Stimulated activated CD4-positive, alpha-beta T cell treated with anti-CD3 and anti-CD28 coated beads, Interleukin-15, amount 100 ng/mL, for 1 hour (primary cell): ENCODE measurements at regions not wholly inside any gene's neighbourhood (a gene's known extent, or its start where the extent isn't known, plus 50 kb on each side); places are given as distances from the start of the nearest gene placed in this dataset.
"Not testable (repeated sequence)": the region's sequence is repeated elsewhere in the genome, so short reads cannot be mapped to it uniquely, and the experiment has no call there.

Experiments
- DNase-seq, 2 donors: peaks; one replicate each; pipeline ENCODE4 v3.0.0-alpha.2; 2020; ENCODE audit warnings: low read depth in 1 of 2, low spot score in 1 of 2

DNA sequence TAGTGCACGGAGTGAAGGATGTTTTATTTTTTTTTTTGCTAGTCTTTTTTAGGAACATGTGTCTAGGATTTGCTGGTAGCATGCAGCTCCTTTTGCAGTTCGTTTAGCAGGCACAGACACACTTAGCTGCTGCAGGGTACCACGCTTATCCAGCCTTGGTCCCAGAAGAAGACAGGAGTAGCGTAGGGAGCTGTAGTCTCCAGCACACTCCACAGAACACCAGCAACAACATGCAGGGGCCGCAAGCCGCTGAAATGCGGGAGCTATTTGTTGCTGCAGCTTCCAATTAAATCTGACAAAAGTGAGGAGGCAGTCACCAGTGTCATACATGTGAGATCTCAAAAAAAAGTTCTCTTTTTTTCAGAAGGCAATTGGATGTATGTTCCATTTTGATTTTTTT, 486.2 kb upstream of the KLF6 start:
- no peak for DNase-seq

DNA sequence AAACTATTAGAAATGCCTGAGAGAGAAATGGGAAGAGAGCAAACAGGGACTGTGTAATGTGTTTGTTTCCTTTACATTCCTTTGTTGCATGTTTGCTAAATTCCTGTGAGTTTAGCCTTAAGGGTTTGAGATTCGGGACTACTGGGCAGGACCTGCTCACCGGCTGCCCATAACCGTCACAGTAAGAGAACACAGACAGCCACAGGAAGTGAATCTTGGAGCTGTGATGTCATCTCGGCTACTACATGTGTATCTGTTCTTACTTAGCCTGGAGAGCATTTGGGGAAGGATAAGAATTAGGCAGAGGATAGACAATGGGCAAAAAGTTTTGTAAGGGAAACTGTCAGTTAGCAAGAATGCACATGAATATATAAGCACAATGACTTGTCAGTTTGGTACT, 485.1 kb upstream of the KLF6 start:
- DNase-seq: no peak

DNA sequence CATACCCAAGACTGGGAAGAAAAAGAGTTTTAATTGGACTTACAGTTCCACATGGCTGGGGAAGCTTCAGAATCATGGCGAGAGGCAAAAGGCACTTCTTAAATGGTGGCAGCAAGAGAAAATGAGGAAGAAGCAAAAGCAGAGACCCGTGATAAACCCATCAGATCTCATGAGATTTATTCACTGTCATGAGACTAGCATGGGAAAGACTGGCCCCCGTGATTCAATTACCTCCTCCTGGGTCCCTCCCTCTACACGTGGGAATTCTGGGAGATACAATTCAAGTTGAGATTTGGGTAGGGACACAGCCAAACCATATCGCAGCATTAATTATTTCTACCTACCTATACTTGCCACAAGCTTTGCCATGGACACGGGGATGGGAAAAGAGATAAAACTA, 483.5 kb upstream of the KLF6 start:
- DNase-seq: not testable (repeated sequence)

DNA sequence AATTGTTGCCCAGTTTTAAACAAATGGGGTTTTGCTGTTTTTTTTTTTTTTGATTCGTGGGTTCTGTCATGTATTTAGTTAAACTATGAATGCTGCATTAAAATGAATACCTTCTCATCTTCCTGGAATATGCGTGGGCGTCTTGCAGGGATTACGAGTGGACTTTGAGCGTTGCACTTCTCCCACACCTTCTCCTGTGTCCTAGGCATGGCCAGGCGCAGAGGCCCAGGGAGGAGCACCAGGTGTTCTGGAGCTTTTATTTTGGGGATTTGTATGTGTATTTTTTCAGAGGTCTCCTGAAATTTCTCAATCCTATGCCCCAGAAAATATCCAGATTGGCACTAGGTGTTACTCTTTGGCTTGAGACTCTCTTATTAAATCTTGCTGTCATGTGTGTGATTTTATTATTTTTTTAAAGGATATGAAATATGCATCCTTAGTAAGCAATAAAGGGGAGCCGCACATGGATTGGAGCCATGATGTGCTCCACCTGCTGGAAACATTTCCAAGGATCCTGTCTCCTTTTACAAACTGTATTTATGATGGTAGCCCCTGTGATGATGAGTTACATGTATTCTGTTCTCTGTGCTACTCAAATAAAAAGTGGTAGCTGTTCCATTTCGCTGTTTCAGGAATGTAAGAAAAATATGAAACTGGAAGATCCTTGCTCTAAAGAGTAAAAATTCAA, 482.2 kb upstream of the KLF6 start:
- no peak for DNase-seq

DNA sequence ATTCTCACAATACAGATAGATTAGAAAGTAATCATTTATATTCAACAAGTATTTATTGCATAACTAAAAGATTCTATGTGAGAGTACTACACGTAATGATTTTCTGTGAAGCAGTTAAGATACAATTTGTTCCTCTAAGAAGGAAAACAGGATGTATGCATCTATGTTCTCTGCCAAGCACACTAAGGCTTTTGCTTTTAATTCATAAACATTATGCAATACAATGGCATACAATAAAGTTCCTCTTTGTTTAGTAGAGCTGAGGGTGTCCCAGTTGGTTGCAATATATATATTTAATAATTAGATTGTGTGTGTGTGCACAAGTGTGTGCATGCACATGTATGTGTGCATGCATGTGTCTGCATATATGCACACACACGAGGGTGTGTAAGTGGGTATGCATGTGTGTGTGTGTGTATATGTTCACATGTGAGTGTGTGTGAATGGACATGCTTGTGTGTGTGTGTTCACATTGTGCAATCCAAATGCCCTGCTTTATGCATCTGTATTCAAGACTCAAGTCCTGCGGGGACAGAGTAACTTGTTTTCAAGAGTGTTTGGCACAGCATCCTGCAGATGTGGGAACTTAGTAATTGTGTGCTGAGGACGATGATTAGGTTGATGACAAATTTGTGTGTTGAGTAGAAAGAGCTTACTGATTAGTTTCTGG, 481.5 kb upstream of the KLF6 start:
- no peak for DNase-seq

DNA sequence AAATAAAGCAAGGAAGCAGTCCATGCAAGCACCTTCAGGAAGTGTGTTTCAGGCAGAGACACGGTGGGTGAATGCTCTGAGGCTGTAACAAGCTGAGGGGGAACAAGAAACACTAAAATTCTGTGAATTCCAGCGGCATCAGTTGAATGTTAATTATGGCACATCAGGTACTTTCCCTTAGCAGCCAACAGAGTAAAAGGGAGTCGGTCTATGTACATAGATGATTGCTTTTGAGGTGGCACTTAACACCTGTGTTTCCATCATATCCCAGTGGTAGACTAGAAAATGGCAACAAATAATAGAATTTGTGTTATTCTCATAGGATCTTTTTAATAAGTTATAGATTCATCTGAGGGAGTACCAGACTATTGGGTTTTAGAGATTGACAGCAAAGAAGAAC, 481.0 kb upstream of the KLF6 start:
- DNase-seq: no peak

DNA sequence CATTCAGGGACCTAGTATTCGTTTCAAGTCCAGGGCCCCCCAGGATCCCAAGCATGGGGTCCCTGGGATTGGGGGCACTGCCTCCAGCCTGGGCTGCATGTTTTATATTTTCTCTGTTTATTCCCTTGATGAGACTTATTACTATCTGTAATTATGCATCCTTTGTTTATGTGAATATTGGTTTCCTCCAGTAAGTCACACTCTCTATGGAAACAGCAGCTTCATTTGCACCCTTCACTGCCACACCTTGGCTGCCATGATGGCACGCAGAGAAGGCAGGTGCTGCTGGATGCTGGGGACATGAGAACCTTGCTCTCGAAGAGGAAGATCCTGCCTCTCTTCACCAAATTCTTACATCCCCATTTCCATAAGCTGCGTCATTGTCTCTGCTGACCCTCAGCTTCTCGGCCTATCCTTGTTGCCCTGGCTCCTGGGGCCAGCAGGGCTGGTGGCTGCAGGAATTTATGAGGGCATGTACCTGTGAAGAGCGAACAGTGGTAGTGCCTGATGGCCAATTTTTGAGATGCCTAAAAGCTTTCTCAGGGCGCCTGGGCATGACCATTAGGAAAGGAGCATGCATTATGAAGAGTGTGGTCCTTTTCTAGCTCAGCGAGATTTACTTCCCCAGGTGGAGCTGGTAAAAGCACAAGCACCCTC, 479.3 kb upstream of the KLF6 start:
- no peak for DNase-seq

DNA sequence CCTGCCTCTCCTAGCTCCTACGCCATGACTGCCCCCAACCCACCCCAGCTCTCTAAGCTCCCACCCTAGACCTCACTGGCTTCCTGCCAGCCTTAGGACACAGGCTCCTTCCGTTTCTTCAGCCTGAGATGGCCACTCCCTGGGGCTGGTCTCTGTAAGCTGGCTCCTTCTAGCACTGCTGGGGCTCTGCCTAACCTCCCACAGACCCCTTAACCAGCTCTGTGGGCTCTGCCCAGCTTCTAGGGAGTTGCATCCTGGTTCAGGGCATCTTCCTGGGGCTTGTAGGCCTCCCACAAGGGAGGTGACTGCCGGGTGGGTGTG, 478.6 kb upstream of the KLF6 start:
- no peak for DNase-seq

DNA sequence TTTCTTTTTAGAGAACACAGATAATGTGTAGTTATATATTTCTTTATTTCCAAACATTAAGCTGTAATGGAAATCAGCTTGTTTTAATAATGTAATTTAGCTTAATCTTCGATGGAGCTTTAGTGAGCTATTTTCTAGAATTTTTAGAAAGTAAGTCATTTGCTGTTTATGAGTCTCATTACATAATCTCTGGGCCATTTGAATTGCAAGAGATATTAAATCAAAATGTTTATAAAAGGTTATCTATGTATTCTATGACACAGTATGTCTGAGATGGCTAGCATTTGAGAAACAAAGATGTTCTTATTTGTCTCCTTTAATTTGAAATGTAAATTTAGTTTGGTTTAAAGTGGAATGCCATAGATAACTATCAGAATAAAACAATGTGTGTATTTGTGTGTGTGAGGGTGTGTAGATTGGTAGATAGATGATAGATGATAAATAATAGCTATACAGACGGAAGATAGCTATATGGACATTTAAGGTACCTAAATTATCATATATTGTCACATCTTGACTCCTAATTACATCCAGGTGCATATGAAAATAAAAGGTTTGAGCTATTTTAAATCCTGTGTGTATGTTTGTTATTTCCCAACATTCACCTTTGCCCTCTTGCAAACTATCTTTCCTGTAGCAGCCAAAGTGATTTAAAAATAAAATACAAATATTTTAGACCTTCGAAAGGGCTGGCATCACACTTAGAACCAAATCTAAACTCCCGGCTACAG, 478.0 kb upstream of the KLF6 start:
- DNase-seq: no peak

DNA sequence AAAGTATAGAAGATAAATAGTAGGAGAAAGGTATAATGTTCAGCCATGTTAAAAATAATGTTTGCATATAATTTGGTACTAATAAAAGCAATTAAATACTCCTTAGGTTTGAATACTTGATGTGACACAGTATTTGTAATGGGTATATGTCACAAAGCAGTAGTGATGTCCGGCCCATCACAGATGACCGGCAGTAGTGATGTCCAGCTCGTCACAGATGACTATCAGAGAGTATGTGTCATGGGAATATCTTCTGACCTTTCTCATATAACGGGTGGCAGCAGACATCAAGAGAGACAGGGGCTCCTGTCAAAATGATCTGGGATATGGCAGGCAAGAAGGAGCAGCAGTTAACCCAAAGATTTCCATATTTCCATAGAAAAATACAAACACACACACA, 477.4 kb upstream of the KLF6 start:
- DNase-seq: no peak

DNA sequence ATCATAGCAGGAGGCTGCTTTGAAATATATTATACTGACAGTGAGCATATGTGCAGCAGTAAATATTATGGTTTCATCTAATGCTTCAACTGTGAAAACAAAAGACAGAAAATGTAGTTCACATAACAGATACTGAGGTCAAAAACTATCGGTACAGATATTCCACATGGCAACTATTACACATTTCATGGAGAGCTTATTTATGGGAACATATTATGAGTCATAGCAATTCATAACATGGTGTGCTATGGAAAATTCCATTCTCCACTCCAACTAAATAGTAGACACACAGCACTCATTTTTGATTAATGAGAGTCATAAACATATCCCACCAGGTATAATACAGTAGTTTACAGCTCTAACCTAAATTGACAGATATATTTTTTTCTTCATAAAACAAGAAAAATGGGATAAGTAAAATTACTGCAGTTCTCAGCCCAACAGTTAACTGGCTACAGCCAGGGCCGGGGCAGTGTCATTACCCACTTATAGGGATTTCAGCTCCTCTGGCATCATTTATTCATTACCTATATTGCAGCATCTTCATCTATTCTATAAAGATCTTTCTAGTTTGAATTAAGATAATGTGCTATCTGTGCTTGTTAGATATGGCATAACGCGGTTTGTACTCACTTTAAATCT, 475.6 kb upstream of the KLF6 start:
- no peak for DNase-seq

DNA sequence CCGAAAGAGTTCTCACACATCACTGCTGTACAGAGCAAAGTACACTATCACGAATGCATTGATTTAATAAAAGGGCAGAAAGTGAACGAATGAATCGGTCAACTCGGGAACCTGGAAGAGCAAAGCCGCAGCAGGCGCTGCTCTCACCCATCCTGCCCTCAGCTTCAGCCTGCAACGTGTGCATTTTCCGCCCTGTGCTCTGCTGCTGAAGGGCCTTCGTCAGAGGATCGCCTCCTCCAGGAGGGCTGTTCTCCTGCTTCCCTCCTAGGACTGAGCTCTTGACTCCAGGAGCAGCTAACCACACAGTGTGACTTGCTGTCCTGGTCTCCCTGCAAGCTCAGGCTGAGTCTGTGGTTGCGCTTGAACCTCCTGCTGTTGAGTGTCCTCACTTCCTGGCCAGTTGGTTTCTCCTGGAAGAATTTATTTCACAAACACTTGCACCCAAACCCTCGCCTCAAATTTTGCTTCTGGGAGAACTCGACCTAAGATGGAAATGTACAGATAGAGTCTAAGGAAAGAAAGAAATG, 473.0 kb upstream of the KLF6 start:
- no peak for DNase-seq

DNA sequence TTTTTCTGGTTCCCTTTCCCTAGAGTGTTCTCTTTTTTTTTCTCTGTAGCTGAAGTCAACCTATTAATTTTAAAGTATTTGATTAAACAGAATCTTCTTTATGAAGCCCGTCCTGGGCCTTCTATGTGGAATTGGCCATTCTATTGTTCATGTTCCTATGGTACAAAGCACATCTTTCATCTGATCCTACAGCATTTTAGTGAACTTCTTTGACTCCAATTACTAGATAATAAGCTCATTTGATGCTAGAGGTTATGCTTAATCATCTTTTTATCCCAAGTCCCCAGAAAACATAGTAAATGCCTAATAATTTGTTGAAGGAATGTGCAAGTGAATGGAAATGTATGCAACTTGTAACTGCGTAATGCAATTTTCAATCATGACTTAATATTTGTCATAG, 472.0 kb upstream of the KLF6 start:
- no peak for DNase-seq

DNA sequence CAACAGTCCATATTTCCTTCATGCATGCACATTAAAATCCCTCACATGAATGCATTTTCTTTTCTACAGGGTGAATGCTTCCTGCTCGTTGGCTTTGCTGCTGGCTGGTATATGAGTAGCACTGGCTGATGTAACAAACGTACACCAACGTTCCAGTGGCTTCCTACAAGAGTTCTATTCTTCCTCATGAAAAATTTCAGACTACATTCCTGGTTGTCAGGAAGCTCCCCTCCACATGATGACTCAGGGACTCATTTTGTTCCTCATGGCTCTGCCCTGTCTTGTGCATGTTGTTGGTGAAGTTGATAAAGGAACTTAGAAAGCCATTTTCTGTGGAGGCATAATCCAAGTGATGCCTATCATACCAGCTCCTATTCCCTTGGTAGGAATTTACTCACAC, 470.7 kb upstream of the KLF6 start:
- DNase-seq: no peak

DNA sequence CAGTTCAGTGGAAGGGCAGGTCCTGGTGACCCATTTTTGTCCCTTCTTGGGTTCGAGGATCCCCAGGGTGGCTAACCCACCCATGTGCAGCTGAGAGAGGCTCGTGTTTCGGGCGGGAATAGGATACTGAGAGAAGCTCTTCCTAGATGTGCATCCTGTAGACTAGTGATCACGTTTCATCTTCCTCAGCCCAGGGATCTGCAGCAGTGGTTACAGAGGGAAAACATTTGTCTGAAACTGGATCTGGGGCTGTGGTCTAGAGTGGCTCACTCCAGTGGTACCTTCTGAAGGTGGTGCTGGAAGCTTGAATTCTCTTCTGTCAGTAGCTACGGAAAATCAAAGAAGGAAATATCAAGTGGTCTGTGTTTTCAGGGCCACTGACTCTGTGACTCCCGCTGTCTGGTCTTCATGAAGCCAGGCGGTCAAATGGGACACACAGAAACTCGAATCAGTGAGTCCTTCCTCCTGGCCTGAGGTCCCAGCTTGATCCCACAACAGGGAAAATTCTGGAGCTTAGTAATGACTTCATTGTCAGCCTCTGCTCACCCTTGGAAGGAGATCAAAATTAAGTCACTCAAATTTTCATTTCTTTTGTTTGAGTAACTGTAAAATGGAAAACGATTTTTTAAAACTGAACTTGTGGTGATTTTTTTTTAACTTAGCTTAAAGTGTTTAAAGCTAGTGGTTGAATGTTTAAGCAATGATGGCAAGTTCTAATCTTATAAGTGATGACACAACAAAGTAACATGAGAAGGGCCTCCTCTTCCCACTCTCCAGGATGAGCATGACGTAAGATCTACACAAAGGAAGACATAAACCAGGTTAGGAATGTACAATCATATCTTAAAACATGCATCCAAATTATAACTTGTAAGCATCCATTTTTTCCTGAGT, 469.3 kb upstream of the KLF6 start:
- no peak for DNase-seq

DNA sequence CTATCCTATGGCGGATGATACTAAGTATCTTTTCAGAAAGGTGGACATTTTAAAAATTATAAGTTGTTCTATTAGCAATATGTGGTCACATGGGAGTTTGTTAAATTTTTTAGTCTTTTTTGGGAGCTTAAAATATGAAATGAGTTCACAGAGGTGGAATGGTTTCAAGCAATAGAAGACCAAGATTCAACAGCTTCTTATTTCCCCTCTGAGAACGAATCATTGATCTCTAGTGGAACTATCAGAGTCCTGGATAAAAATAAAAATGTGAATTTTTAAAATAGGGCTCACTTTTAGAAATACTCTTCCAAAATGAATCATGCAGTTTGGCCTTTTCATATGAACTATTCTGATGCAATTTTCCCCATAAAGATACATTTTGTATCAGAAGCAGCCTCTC, 467.7 kb upstream of the KLF6 start:
- DNase-seq: no peak

DNA sequence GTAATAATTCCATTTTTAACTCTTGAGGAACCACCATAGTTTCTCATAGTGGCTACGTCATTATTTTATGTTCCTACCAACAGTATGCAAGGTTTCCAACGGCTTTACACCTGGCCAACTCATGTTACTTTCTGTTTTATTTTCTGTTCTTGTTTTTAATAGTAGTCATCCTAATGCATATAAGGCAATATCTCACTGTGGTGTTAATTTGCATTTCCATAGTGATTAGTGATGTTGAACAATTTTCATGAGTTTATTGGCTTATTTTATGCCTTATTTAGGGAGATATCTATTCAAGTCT, 465.5 kb upstream of the KLF6 start:
- DNase-seq: no peak

DNA sequence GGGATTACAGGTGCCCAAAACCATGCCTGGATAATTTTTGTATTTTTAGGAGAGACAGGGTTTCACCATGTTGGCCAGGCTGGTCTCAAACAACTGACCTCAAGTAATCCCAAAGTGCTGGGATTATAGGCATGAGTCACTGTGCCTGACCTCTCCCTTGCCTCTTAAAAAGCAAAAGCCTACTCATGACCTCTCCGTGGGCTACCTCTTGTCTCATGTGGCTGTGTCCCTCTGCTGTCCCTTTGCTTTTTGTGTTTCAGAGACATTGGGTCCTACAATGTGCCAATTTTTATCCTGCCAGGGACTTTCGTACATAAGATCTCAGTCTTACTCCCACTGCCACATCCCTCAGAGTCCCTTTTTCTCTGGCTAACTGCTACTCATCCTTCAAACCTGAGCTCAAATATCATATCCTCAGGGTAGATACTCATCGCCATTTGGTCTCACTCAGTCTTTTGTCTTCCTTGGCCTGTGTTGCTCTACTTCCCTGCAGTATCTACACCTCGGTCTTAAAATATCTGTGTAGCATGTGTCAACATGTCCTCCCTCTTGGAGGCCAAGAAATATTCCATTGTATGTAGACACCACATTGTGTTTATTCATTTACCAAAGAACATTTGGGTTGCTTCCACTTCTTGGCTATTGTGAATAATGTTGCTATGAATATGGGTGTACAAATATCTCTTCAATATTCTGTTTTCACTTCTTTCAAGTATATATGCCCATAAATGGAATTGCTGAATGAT, 465.0 kb upstream of the KLF6 start:
- DNase-seq: no peak

DNA sequence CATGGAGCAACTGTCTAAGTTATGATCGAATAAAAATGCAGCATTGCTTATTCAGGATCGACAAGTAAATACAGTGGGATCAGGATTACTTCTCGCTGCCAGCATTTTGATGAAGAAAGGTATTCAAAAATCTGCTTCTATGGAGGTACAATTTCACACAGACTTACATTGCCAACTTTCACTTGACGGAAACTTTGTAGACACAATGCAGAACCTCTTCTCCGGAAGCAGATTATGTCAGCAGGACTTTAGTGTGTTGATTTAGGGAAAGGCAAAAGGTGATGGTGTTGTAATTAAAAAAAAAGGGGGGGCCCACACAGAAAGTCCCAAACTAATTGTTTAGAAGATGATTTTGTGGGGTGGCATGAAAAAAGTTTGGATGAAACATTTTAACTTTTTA, 462.4 kb upstream of the KLF6 start:
- DNase-seq: no peak

DNA sequence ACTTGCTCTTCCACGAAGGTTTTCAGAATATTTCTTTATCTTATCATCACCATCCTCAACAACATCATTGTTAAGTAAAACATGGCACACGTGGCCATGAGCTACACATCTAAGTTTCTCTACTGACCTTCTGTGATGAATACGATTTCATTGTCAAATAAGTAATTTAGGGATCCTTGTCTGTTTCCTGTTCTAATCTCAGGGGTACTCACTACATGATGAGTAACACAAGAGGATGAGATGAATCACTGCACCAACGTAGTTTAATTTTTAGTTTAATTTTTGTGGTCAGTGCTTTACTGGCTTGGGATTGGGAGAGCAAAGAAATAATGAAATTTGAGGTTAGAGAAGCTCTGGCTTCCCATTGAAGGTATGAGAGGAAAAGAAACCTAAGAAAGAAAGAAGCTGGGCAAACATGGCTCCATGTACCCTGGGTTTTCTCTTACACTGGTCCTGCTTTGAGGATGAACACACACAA, 461.9 kb upstream of the KLF6 start:
- DNase-seq: no peak
